ENCODE measurements at regions not wholly inside any gene's neighbourhood (a gene's known extent, or its start where the extent isn't known, plus 50 kb on each side); places are given as distances from the start of the nearest gene placed in this dataset.

DNA sequence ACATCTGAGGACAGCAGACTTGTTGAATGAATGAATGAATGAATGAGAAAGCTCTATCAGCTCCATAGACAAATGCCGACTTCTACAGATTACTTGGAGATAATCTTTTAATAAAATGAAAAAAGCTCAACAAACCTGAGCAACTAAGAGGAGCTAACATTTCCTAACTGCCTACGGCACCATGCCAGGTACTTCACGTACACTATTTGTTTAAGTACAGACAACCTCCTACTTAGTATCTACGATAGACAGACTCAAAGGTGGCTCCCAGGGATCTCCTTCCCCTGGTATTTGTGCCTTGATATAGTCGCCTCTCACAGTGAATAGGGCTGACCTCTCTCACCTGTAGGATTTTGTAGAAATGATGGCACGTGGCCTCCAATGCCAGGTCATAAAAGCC, 412.2 kb upstream of the FAT1 start (continued):
- TF ChIP-seq EP300 (IDR thresholded peaks at IDR 0.05; ENCODE audit: borderline replicate concordance in 1 of 2, low read depth in 2 of 2, low read length in 2 of 2): no peak
- TF ChIP-seq POU5F1 (IDR thresholded peaks at IDR 0.05; ENCODE audit: low read depth, low read length): no peak
- no peak for TF ChIP-seq KDM5A (IDR thresholded peaks at IDR 0.05; ENCODE audit: low read length)
- TF ChIP-seq, protein P1, sequence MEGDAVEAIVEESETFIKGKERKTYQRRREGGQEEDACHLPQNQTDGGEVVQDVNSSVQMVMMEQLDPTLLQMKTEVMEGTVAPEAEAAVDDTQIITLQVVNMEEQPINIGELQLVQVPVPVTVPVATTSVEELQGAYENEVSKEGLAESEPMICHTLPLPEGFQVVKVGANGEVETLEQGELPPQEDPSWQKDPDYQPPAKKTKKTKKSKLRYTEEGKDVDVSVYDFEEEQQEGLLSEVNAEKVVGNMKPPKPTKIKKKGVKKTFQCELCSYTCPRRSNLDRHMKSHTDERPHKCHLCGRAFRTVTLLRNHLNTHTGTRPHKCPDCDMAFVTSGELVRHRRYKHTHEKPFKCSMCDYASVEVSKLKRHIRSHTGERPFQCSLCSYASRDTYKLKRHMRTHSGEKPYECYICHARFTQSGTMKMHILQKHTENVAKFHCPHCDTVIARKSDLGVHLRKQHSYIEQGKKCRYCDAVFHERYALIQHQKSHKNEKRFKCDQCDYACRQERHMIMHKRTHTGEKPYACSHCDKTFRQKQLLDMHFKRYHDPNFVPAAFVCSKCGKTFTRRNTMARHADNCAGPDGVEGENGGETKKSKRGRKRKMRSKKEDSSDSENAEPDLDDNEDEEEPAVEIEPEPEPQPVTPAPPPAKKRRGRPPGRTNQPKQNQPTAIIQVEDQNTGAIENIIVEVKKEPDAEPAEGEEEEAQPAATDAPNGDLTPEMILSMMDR (IDR thresholded peaks at IDR 0.05; ENCODE audit: control extremely low read depth in 1 of 3, insufficient read depth in 1 of 3, low read depth in 1 of 3, low read length in 3 of 3): no peak

All from H1 (cell line).